NCI-H146 (cell line): ENCODE measurements at regions not wholly inside any gene's neighbourhood (a gene's known extent, or its start where the extent isn't known, plus 50 kb on each side); places are given as distances from the start of the nearest gene placed in this dataset.
"Not testable (repeated sequence)": the region's sequence is repeated elsewhere in the genome, so short reads cannot be mapped to it uniquely, and the experiment has no call there.

Source experiments
- DNase-seq: peaks from one replicate; lab custom pipeline; 2025; lab: John Stamatoyannopoulos, UW

- no peak for DNase-seq
These were observed 1446.7 kb downstream of the FAM181B start for GRCh38 chr11:81286959-81287358.

- no peak for DNase-seq
These were observed 1447.1 kb downstream of the FAM181B start for GRCh38 chr11:81286550-81286949.

GRCh38 chr11:81280228-81280627 lies 1453.4 kb downstream of the FAM181B start:
- not testable (repeated sequence) for DNase-seq

- no peak for DNase-seq
These were observed 1454.7 kb downstream of the FAM181B start for GRCh38 chr11:81278991-81279390.

- no peak for DNase-seq
These were observed 1463.0 kb downstream of the FAM181B start for GRCh38 chr11:81270686-81271085.

- no peak for DNase-seq
These were observed 1466.4 kb downstream of the FAM181B start for GRCh38 chr11:81267246-81267645.

- no peak for DNase-seq
These were observed 1474.2 kb downstream of the FAM181B start for GRCh38 chr11:81259471-81259870.

GRCh38 chr11:81255895-81256294 lies 1477.8 kb downstream of the FAM181B start:
- DNase-seq = no peak

- no peak for DNase-seq
These were observed 1480.4 kb downstream of the FAM181B start for GRCh38 chr11:81253244-81253643.

GRCh38 chr11:81246941-81247340 lies 1486.7 kb downstream of the FAM181B start:
- no peak for DNase-seq

GRCh38 chr11:81245791-81246190 lies 1487.9 kb downstream of the FAM181B start:
- no peak for DNase-seq

GRCh38 chr11:81241672-81242275 lies 1491.9 kb downstream of the FAM181B start:
- no peak for DNase-seq

- DNase-seq = no peak
These were observed 1496.5 kb downstream of the FAM181B start for GRCh38 chr11:81237139-81237538.

GRCh38 chr11:81227409-81227808 lies 1506.3 kb downstream of the FAM181B start:
- not testable (repeated sequence) for DNase-seq

- DNase-seq = no peak
These were observed 1509.3 kb downstream of the FAM181B start for GRCh38 chr11:81224396-81224795.

- DNase-seq = no peak
These were observed 1511.2 kb downstream of the FAM181B start for GRCh38 chr11:81222491-81222890.

- no peak for DNase-seq
These were observed 1513.3 kb downstream of the FAM181B start for GRCh38 chr11:81220146-81220895.

- no peak for DNase-seq
These were observed 1514.0 kb downstream of the FAM181B start for GRCh38 chr11:81219661-81220060.

- DNase-seq = no peak
These were observed 1515.2 kb downstream of the FAM181B start for GRCh38 chr11:81218440-81218839.

GRCh38 chr11:81211050-81211449 lies 1522.6 kb downstream of the FAM181B start:
- DNase-seq = no peak

GRCh38 chr11:81207421-81208054 lies 1526.1 kb downstream of the FAM181B start:
- DNase-seq = no peak

GRCh38 chr11:81203876-81204275 lies 1529.8 kb downstream of the FAM181B start:
- DNase-seq = no peak

- no peak for DNase-seq
These were observed 1536.3 kb downstream of the FAM181B start for GRCh38 chr11:81197396-81197795.
